ENCODE measurements at regions not wholly inside any gene's neighbourhood (a gene's known extent, or its start where the extent isn't known, plus 50 kb on each side); places are given as distances from the start of the nearest gene placed in this dataset.

GRCh38 chr6:43963877-43964658, 163.2 kb downstream of the MRPL14 start:
- WGBS, 4 donors = 59 to 83% (median 75%) methylated on average over 6 of the region's 6 CpGs
- H3K36me3 ChIP-seq (replicated peaks in 1 of 2) = no peaks in the 10 kb centered on the region

GRCh38 chr6:43963203-43963602, 164.0 kb downstream of the MRPL14 start:
- intact Hi-C loops (cut with DNase I) = no loop called here
- H3K4me3 ChIP-seq = no peak overlapping the region
- H3K27me3 ChIP-seq = no peaks in the 10 kb centered on the region
- H3K9me3 ChIP-seq (replicated peaks in 1 of 3) = no peaks in the 10 kb centered on the region
- 76 to 86% (median 85%) methylated on average over 1 of the region's 1 CpG for WGBS, 4 donors
- no peaks in the 10 kb centered on the region for H3K36me3 ChIP-seq (replicated peaks in 1 of 2)
- TF ChIP-seq POLR2A (IDR thresholded peaks at IDR 0.05) = no peak
- TF ChIP-seq CTCF (IDR thresholded peaks at IDR 0.05) = no peak
- no peaks in the 10 kb centered on the region for H3K4me1 ChIP-seq (replicated peaks in 1 of 2)
- H3K27ac ChIP-seq = no peak overlapping the region
- DNase-seq = peak in 1 of 7 donors; percentile 53

More at GRCh38 chr6:43963877-43964658, 163.2 kb downstream of the MRPL14 start:
- Histone ChIP-seq H3K4me1 (replicated peaks in 1 of 2) (no peaks in the 10 kb centered on the region), H3K9me3 (replicated peaks in 1 of 3) (no peaks in the 10 kb centered on the region), H3K4me3 (no peak overlapping the region), H3K27ac (no peak overlapping the region), H3K27me3 (no peaks in the 10 kb centered on the region)
- TF ChIP-seq POLR2A (IDR thresholded peaks at IDR 0.05) (no peak), CTCF (IDR thresholded peaks at IDR 0.05) (no peak)
- DNase-seq = peak in 1 of 7 donors; percentile 48
- intact Hi-C loops (cut with DNase I) = no loop called here

GRCh38 chr6:43962458-43962857, 164.8 kb downstream of the MRPL14 start:
- intact Hi-C loops (cut with DNase I) = no loop called here
- H3K9me3 ChIP-seq (replicated peaks in 1 of 3) = no peaks in the 10 kb centered on the region
- no peaks in the 10 kb centered on the region for H3K36me3 ChIP-seq (replicated peaks in 1 of 2)
- no peak overlapping the region for H3K27ac ChIP-seq
- no peaks in the 10 kb centered on the region for H3K27me3 ChIP-seq
- peak in 1 of 7 donors; percentile 42 for DNase-seq
- TF ChIP-seq CTCF (IDR thresholded peaks at IDR 0.05) (no peak), POLR2A (IDR thresholded peaks at IDR 0.05) (no peak)
- whole genome bisulfite sequencing, 4 donors = 85 to 90% (median 88%) methylated on average over 5 of the region's 5 CpGs
- H3K4me1 ChIP-seq (replicated peaks in 1 of 2) = no peaks in the 10 kb centered on the region
- no peak overlapping the region for H3K4me3 ChIP-seq

- 48 to 93% (median 85%) methylated on average over 3 of the region's 3 CpGs for WGBS, 4 donors
- intact Hi-C loops (cut with DNase I) = no loop called here
- no peak for DNase-seq
These were observed 170.0 kb downstream of the MRPL14 start for GRCh38 chr6:43957273-43957672.

More at GRCh38 chr6:43957273-43957672, 170.0 kb downstream of the MRPL14 start:
- Histone ChIP-seq H3K36me3 (replicated peaks in 1 of 2) (no peaks in the 10 kb centered on the region), H3K4me3 (no peak overlapping the region), H3K27me3 (no peaks in the 10 kb centered on the region), H3K27ac (no peak overlapping the region), H3K9me3 (replicated peaks in 1 of 3) (no peaks in the 10 kb centered on the region), H3K4me1 (replicated peaks in 1 of 2) (peaks cover 10 to 15% of the 10 kb centered on the region in 2 donors)
- TF ChIP-seq POLR2A (IDR thresholded peaks at IDR 0.05) = no peak
- no peak for TF ChIP-seq CTCF (IDR thresholded peaks at IDR 0.05)
